GM19240 (cell line): ENCODE measurements at regions not wholly inside any gene's neighbourhood (a gene's known extent, or its start where the extent isn't known, plus 50 kb on each side); places are given as distances from the start of the nearest gene placed in this dataset.

Source experiments
- DNase-seq: peaks from one replicate; pipeline ENCODE4 v3.0.0; 2011; ENCODE audit warnings: low spot score; ENCODE audit not compliant: insufficient read length

DNA sequence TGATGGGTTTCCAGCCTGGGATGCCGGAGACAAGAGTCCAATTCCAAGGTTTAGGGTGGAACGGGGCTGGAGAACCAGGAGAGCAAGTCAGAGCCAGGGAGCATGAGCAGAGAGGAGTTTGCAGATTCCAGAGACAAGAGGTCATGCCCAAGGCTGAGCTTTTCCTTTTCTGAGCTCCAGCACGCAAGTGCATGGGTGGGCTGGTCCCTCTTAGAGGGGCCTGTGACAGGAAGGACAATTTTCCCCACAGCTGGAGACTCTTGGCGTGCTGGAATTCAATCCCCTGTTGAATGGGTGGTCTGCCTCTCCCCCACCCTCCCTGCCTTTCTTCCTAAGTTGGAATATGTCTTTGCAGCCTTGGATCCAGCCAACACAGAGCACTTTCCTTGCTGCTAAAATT, 431.9 kb downstream of the BCL11B start:
- no peak for DNase-seq

DNA sequence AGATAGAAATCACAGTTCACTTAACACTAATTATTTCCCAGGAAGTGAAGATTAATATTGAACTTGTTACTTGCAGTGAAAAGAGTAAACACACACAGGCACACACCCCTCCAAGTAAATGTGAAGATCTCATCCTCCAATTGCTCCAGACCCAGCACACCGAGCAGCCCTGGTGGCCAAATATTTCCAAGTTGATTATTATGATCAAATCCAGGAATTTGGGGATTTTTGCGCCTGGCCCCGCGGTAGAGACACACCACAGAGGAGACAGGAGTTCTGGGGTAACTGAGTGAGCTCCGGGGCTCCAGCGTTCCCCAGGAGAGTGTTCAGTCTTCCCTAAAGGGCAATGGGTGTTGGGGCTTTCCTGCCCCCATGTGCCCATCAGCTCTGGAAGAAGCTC, 431.5 kb downstream of the BCL11B start:
- no peak for DNase-seq

DNA sequence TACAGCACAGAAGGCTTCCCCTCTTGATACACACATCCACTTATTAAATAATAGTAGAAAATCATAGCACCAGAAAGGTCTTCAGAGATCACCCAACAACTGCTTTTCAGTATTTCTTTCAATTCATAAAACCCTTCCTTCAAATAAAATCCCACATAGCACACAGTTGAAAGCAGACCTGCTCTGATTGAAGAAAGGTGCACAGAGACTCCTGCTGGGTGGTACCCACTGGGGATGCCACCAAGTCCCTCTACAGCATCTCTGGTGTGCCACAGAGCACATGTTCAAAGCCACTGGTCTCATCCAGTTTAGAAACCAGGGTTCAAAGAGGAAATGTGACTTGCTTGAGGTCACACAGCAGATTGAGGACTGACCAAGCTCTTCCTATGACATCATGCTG, 427.5 kb downstream of the BCL11B start:
- no peak for DNase-seq

DNA sequence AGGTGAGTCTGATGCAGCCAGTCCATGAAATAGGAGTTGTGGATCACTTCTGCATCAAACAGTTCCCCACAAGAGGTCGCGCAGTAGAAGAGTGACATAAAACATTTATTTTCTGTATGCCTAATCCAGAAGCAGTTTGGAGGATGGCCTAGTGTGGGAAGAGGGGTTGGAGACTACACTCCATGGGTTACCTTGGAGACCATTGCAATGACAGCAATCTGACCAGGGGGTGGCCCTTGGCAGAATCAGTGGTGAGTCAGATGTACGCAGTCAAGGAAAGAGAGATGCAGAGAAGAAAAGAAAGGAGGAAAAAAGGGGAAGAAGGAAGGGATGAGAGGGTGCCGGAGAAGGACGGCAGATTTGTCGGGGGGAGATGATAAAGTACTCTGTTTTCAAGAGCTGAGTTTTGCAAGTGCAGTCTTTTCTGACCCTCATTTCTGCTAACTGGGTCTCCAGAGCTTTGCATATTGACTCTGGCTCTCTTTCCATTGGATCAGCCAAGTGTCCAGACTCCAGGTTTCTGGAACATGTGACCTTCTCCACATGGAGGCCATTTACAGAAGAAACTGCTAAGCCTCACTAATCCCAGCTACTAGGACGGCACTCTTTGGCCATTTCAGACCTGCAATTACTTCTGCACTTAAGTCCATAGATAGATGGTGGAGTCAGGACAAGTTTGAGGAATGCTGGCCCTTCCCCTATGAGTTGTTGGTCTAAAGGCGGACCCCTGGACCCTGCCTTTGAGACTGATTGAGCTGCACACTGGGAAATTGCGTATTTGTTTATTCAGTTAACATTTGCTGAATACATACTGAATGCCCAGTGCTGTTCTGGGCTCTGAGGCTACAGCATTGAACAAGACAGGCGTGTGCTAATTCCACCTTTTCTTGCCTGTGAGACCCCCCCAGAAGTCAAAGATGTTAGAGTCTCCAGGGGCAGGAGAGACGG, 424.2 kb downstream of the BCL11B start:
- no peak for DNase-seq

DNA sequence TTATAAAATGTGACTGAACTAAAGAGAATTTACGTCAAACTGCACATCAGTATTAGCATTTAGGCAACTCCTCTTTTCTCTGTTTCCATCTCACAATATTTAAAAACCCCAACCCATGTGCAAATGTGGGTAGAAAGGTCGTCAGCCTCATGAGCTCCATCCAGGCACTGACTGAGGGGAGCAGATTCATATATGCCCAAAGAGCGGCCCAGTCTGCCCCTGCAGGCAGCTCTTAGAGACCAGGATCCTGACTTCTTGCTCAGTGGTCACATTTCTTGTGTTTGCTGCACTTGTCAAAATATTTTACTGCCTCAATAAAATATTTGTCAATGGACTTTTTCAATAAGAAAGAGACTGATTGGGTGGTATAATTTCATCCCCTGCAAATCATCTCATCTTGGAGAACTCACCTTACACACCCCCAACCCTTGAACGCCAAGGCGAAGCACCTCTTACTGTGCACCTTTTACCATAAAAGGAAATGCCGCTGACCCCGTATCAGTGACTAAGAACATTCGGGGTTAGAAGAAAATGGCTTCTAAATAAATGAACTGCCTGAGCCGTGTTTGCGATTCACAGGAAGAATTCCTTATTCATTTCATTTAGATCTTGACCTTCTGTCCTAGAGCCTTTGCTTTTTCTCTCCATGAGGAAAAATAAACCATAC, 418.8 kb downstream of the BCL11B start:
- DNase-seq: no peak

DNA sequence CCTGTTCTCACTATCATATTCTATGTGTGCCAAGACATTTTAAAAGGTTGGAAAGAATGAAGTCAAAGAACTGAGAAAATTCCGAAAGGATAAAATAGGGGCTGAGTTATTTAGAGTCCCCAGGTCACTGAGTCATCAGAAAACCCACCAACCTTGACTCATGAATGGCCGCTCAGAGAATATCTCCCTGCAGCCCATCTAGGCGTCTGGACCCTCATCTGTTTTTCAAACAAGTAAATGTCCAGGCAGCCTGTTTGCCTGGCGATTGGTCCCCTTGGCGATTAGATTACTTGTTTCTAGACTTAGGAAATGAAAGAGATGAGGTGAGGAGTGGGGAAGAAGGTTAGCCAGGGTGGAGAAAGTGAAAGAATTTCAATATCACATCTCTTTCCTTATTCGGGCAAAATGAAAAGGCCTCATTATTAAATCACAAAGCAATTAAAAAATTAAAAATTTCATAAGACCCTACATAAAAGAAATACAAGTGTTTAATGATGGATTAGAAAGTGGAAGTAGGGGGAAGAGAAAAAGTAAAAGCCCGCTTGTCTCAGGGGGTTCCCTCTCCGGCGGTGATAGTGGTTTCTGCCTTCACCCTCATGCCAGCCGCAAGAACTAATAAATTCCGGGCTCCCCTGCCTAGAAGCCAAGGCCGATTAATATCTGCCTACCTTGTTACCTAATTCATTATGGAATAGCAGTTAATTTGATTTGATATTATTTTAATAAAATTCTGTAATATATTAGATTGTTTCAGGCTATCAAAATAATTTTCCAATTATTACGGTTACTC, 415.9 kb downstream of the BCL11B start:
- DNase-seq: no peak

DNA sequence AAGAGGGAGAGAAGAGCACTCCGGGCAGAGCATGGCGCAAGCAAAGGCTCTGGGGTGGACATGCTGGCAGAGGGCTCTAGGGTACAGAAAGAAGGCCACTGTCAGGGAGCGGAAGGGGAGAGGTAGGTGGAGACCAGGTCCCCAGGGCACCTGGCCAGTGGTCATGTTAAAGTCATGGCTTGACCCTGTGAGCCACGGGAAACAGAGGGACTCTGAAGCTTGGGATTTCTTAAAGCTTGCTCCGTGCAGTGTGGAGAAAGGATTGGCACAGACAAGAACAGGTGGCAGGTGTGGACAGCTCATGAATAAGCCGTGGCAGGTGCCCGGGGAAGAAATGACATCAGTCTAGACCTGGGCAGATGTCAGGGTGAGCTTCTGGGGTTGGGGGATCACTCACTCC, 413.8 kb downstream of the BCL11B start:
- no peak for DNase-seq

DNA sequence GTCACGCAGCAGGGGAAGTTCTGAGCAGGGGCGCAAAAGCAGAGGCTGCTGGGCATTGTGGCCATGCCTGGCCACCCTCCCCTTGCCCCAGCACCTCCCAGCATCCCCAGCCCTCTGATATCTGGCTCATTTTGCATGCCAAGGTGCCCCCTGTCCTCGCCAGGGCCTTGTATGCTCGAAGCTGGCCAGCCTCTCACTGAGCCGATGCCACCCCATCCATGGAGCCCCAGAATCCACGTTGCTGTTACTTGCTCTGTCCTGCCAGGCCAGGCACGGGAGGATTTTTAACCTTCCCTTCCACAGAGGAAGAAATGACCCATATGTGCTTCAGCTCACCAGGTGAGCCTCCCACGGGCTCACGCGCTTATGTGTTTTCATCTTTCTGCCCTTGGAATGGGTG, 413.4 kb downstream of the BCL11B start:
- no peak for DNase-seq

DNA sequence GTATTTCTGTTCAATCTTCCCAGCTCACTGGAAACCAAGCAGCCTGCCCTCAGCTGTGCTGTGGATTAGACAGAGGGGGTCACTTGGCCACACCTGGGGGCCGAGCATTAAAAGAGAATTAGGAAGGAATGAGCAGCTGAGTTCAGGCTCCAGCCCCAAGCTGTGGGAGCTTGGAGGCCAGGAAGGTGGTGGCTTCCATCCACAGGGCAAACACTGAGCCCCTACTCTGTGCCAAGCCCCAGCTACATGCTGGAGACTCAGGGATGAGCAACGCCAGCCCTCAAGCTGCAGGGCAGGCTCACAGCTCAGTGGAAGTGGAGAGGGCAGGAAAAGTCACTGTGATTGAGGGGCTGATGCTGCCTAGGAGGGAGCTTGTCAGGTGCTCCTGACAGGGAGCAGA, 412.7 kb downstream of the BCL11B start:
- no peak for DNase-seq

DNA sequence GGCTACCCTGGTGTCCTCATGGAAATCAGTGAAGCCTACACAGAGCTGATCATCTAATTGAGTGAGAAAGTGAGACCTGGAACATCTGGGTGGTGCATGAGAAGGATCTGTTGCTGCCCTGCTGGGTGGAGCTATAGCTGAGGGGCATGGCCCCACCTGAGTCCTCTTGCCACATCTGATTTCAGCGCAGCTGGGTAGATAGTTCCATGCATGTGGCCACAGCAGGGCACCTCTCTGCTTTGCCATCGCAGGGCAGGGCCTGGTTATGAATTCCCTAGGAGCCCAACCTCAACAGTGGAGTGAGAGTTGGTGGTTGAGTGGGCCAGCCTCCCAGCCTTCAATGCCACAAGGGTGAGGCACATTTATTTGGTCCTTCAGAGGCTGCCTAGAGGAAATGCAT, 407.8 kb downstream of the BCL11B start:
- DNase-seq: no peak

DNA sequence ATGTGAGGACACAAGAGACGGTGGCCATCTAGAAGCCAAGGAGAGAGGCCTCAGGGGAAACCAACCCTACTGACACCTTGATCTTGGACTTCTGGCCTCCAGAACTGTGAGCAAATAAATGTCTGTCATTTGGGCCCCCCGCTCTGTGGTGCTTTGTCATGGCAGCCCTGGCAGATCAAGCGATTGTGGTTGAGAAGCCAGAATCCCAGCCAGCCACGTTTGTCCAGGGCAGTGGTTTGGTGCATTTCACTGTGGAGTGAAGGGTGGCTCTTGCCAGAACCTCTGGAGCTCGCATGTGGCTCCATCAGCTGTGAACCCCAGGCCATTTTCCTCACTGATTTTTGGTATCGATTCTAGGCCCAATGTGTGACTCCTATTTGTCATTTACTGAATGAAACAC, 404.9 kb downstream of the BCL11B start:
- no peak for DNase-seq

DNA sequence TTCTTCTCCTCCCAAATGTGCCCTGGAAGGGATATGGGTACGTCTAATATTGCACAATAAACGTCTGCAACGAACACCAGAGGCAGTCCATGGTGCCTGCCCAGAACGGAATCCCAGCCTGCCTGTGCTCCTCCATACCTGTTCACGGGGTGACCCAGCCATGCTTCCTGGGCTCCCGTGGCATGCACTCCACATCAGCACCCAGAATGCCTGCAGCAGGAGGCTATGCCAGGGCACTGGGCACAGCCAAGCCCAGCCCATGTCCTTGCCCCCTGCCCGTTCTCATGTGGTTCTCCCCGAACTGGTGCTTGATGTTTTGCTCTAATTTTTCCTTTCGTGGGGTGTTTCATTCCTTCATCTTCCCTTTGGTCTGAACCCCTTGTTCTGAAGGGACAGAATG, 404.3 kb downstream of the BCL11B start:
- DNase-seq: no peak

DNA sequence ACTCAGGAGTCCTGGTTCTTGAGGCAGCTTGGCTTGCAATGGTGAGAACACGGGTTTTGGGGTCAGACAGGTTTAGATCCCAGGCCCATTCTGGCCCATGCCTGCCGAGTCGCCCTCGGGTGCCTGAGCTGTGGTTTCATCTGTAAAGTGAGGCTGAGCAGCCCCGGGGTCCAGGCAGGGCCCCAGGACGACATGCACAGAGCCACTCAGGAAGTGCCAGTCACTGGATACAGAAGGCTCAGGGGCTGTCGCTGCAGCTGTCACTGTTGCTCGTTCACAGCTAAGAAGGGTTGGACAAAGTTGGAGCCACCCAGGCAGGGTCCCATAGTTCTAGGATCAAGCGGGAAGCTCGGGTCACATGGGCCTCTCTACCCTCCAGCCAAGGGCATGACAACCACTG, 403.1 kb downstream of the BCL11B start:
- DNase-seq: no peak

DNA sequence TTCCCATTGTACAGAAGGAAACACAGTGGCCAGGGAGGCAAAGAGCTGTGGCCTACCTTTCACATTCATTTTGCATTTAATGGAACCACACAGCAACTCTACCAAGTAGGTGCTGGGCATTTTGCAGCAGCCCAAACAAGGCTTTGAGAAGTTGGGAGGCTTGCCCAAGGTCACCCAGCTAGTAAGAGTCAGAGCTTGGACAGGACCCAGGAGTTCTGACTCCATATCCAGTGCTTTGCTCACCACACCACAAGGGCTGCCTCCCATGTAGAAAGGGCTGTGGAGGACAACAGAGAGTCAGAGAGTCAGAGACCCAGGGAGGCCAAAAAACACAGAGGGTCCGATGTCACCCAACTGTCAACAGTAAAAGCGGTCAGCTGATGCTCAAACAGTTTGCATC, 400.2 kb downstream of the BCL11B start:
- DNase-seq: no peak

DNA sequence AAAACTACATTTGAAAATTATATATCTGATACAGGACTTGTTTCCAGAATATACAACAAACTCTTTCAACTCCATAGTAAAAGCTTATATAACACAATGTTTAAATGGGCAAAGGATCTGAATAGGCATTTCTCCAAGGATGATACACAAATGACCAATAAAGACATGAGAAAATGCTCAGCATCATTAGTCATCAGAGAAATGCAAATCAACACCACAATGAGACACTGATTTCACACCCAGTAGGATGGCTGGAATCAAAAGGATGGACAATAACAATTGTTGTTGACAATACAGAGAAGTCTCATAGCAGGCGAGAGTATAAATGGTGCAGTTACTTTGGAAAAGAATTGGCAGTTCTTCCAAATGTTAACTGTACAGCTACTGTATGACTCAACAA, 394.9 kb downstream of the BCL11B start:
- DNase-seq: no peak

DNA sequence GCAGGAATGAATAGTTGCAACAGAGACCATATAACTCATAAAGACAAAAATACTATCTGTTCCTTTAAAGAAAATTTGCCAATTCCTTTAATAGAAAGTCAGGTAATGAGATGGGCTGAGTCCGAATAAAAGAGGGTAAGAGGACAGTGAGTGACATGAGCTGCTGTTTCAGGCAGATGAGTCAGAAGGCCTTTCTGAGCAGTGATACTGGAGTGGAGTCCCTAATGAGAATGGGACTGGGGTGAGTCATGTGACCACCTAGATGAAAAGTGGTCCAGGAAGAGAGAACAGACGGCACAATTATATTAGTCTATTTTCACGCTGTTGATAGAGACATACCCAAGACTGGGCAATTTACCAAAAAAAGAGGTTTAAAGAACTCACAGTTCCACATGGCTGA, 393.7 kb downstream of the BCL11B start:
- no peak for DNase-seq

DNA sequence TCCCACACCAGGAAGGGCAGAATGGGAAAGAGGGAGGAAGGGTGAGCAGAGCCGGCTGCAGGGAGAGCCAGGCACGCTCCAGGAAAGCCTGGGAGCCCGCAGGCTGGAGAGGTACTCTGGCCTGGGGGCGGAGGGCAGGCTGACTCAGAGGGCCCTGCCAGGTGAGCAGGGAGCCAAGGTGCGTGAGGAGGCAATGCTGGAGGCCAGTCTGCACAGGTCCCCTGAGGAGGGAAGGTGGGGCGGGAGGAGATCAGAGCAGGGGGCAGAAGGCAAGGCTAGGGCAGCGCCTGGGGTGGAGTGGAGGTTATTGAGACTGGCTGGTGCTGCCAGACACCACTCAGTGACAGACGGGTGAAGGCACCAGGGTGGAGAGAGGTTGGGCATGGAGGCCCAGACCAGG, 385.0 kb downstream of the BCL11B start:
- DNase-seq: no peak

DNA sequence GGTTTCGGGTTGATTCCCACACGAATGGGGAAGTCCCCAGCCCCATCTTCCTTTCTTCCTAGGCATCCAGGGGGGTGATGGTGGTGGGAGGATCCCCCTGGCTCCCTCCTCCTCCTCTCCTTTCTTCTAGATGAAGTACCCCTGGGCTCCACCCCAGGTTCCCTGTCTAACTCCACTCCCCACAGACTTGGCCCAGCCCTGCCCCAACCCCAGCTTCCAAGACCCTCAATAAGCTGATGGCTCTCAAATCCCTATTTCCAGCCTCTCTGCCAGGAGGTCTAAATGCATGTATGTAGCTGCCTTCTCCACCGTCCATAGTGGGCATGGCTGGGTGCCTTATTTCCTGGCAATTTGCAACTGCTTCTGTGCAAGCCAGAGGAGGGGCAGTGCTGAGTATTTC, 383.7 kb downstream of the BCL11B start:
- DNase-seq: no peak

DNA sequence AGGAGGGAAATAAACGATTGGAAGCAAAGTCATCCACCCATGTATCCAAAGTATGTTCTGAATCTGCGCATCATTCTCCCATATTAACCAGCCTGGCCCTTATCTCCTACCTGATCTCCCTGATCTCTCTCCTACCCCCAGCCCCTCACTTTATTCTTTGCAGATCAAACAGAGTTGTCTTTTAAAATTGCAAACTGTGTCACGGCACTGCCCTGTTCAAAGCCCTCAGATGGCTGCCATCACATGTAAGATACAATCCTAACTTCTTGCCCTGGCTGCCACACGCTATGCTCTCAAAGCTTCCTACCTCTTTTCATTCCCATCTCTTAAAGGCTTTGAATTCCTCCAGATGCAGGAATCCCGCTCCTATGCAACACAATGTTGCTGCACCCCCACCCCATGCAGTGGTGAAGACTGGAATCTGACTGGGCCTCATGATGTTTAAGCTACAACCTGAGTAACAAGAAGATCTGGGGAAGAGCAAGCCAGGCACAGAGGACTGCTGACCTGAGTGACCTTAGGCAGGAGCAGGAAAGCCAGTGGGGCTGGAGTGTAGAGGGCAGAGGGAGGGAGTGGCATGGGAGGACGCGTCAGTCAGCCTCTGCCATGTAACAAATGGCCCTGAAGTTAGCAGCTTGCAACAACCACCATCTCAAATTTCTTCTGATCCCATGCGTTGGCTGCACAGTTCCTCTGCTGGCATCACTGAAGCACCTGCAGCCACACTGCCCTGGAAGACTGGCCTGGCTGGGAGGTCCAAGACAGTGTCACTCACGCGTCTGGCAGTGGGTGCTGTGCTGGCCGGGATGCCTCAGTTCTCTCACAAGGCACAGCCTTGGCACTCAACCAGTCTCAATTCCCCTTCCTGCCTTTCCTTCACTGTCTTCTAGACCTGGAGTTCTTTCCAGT, 382.8 kb downstream of the BCL11B start:
- no peak for DNase-seq

DNA sequence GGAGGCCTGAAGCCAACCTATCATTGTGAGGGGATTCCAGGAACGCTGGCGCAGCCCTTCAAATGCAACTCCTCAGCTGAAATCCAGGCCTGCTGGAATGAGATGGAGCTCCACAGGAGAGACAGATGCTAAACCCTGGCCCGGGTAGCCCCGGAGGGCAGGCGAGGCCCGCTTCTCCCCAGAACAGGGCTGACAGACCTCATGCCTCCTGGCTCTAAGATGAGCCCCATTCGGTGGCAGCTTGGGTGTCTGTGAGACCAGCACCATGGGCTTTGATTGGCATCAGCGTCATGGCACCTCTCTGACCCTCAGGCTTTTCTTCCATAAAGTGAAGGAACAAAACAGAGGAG, 382.2 kb downstream of the BCL11B start:
- DNase-seq: no peak
